Central memory CD8-positive, alpha-beta T cell (primary cell): ENCODE measurements at regions not wholly inside any gene's neighbourhood (a gene's known extent, or its start where the extent isn't known, plus 50 kb on each side); places are given as distances from the start of the nearest gene placed in this dataset.

Experiments
- ATAC-seq: fragments of 150-1000 bp; cut with Tn5 transposase; replicated peaks from 2 replicates; pipeline ENCODE4 v1.10.0; 2022; ENCODE audit warnings: mild to moderate bottlenecking, moderate FRiP score, moderate number of reproducible peaks; ENCODE audit not compliant: poor library complexity, severe bottlenecking; ENCODE audit errors: extremely low read depth
- DNase-seq, 2 donors: peaks; one replicate each; pipeline ENCODE4 v3.0.0; 2021; ENCODE audit warnings: low spot score in 2 of 2
- H3K27ac Mint-ChIP-seq: one replicate; pipeline ENCODE4 v1.8.0; 2022; ENCODE audit warnings: low read depth, mild to moderate bottlenecking, moderate library complexity, mixed read lengths
- H3K27me3 Mint-ChIP-seq: one replicate; pipeline ENCODE4 v1.8.0; 2022; ENCODE audit warnings: mixed read lengths
- H3K36me3 Mint-ChIP-seq: one replicate; pipeline ENCODE4 v1.8.0; 2022; ENCODE audit warnings: mild to moderate bottlenecking, moderate library complexity, mixed read lengths; ENCODE audit not compliant: insufficient read depth
- H3K4me1 Mint-ChIP-seq: one replicate; pipeline ENCODE4 v1.8.0; 2022; ENCODE audit warnings: mixed read lengths
- H3K4me3 Mint-ChIP-seq: one replicate; pipeline ENCODE4 v1.8.0; 2022; ENCODE audit warnings: mild to moderate bottlenecking, moderate library complexity, mixed read lengths
- H3K9me3 Mint-ChIP-seq: one replicate; pipeline ENCODE4 v1.8.0; 2022; ENCODE audit warnings: mixed read lengths

- ATAC-seq: no peak
- peaks cover 8% of the 10 kb centered on the region for H3K9me3 Mint-ChIP-seq
- H3K4me3 Mint-ChIP-seq: no peak overlapping the region
- no peaks in the 10 kb centered on the region for H3K27me3 Mint-ChIP-seq
- no peak for DNase-seq
- H3K36me3 Mint-ChIP-seq: no peaks in the 10 kb centered on the region
- no peak overlapping the region for H3K27ac Mint-ChIP-seq
- no peaks in the 10 kb centered on the region for H3K4me1 Mint-ChIP-seq
Measured at GRCh38 chr12:87082756-87083155, 826.6 kb upstream of the MGAT4C start.

GRCh38 chr12:87074781-87075180 lies 818.6 kb upstream of the MGAT4C start:
- peaks cover 5% of the 10 kb centered on the region for H3K9me3 Mint-ChIP-seq
- no peak for DNase-seq
- H3K36me3 Mint-ChIP-seq: no peaks in the 10 kb centered on the region
- no peaks in the 10 kb centered on the region for H3K27me3 Mint-ChIP-seq
- H3K4me3 Mint-ChIP-seq: no peak overlapping the region
- ATAC-seq: no peak
- H3K4me1 Mint-ChIP-seq: no peaks in the 10 kb centered on the region
- no peak overlapping the region for H3K27ac Mint-ChIP-seq

GRCh38 chr12:87066326-87066725 lies 810.1 kb upstream of the MGAT4C start:
- Mint-ChIP-seq H3K4me3 (no peak overlapping the region), H3K36me3 (no peaks in the 10 kb centered on the region), H3K4me1 (no peaks in the 10 kb centered on the region), H3K9me3 (peaks cover 11% of the 10 kb centered on the region), H3K27me3 (no peaks in the 10 kb centered on the region), H3K27ac (no peak overlapping the region)
- DNase-seq: no peak
- no peak for ATAC-seq

GRCh38 chr12:87059231-87059630 lies 803.0 kb upstream of the MGAT4C start:
- no peaks in the 10 kb centered on the region for H3K4me1 Mint-ChIP-seq
- DNase-seq (no peak), ATAC-seq (no peak)
- H3K27me3 Mint-ChIP-seq: no peaks in the 10 kb centered on the region
- no peaks in the 10 kb centered on the region for H3K36me3 Mint-ChIP-seq
- H3K9me3 Mint-ChIP-seq: peaks cover 5% of the 10 kb centered on the region
- no peak overlapping the region for H3K27ac Mint-ChIP-seq
- no peak overlapping the region for H3K4me3 Mint-ChIP-seq

GRCh38 chr12:87054226-87054625 lies 798.0 kb upstream of the MGAT4C start:
- H3K4me3 Mint-ChIP-seq: no peak overlapping the region
- peaks cover 11% of the 10 kb centered on the region for H3K9me3 Mint-ChIP-seq
- DNase-seq: no peak
- no peak overlapping the region for H3K27ac Mint-ChIP-seq
- no peaks in the 10 kb centered on the region for H3K4me1 Mint-ChIP-seq
- ATAC-seq: no peak
- no peaks in the 10 kb centered on the region for H3K27me3 Mint-ChIP-seq
- no peaks in the 10 kb centered on the region for H3K36me3 Mint-ChIP-seq

GRCh38 chr12:87051621-87052020 lies 795.4 kb upstream of the MGAT4C start:
- H3K9me3 Mint-ChIP-seq: peaks cover 11% of the 10 kb centered on the region
- ATAC-seq (no peak), DNase-seq (no peak)
- no peaks in the 10 kb centered on the region for H3K36me3 Mint-ChIP-seq
- no peak overlapping the region for H3K4me3 Mint-ChIP-seq
- H3K27ac Mint-ChIP-seq: no peak overlapping the region
- no peaks in the 10 kb centered on the region for H3K4me1 Mint-ChIP-seq
- H3K27me3 Mint-ChIP-seq: no peaks in the 10 kb centered on the region

- ATAC-seq: no peak
- Mint-ChIP-seq H3K27ac (no peak overlapping the region), H3K4me3 (no peak overlapping the region), H3K4me1 (no peaks in the 10 kb centered on the region), H3K27me3 (no peaks in the 10 kb centered on the region), H3K36me3 (no peaks in the 10 kb centered on the region), H3K9me3 (peaks cover 7% of the 10 kb centered on the region)
- DNase-seq: no peak
Measured at GRCh38 chr12:87047691-87048090, 791.5 kb upstream of the MGAT4C start.

GRCh38 chr12:87039536-87039935 lies 783.3 kb upstream of the MGAT4C start:
- H3K27ac Mint-ChIP-seq: no peak overlapping the region
- no peaks in the 10 kb centered on the region for H3K36me3 Mint-ChIP-seq
- no peak overlapping the region for H3K4me3 Mint-ChIP-seq
- DNase-seq (no peak), ATAC-seq (no peak)
- H3K9me3 Mint-ChIP-seq: peaks cover 4% of the 10 kb centered on the region
- H3K4me1 Mint-ChIP-seq: no peaks in the 10 kb centered on the region
- no peaks in the 10 kb centered on the region for H3K27me3 Mint-ChIP-seq

GRCh38 chr12:87038098-87038497 lies 781.9 kb upstream of the MGAT4C start:
- Mint-ChIP-seq H3K4me3 (no peak overlapping the region), H3K27me3 (no peaks in the 10 kb centered on the region), H3K27ac (no peak overlapping the region), H3K36me3 (no peaks in the 10 kb centered on the region), H3K4me1 (no peaks in the 10 kb centered on the region), H3K9me3 (peaks cover 5% of the 10 kb centered on the region)
- DNase-seq (no peak), ATAC-seq (no peak)

GRCh38 chr12:87025976-87026375 lies 769.8 kb upstream of the MGAT4C start:
- Mint-ChIP-seq H3K27ac (no peak overlapping the region), H3K27me3 (no peaks in the 10 kb centered on the region), H3K4me3 (no peak overlapping the region), H3K4me1 (no peaks in the 10 kb centered on the region), H3K36me3 (no peaks in the 10 kb centered on the region), H3K9me3 (peaks cover 19% of the 10 kb centered on the region)
- DNase-seq: no peak
- no peak for ATAC-seq

GRCh38 chr12:87021400-87021799 lies 765.2 kb upstream of the MGAT4C start:
- Mint-ChIP-seq H3K9me3 (peaks cover 16% of the 10 kb centered on the region), H3K27ac (no peak overlapping the region), H3K36me3 (no peaks in the 10 kb centered on the region), H3K4me1 (no peaks in the 10 kb centered on the region), H3K27me3 (no peaks in the 10 kb centered on the region), H3K4me3 (no peak overlapping the region)
- DNase-seq (no peak), ATAC-seq (no peak)

GRCh38 chr12:87020071-87020470 lies 763.9 kb upstream of the MGAT4C start:
- Mint-ChIP-seq H3K27ac (no peak overlapping the region), H3K36me3 (no peaks in the 10 kb centered on the region), H3K4me1 (no peaks in the 10 kb centered on the region), H3K27me3 (no peaks in the 10 kb centered on the region), H3K9me3 (peaks cover 15% of the 10 kb centered on the region), H3K4me3 (no peak overlapping the region)
- no peak for ATAC-seq
- DNase-seq: no peak

GRCh38 chr12:87015352-87015751 lies 759.2 kb upstream of the MGAT4C start:
- Mint-ChIP-seq H3K27ac (no peak overlapping the region), H3K27me3 (no peaks in the 10 kb centered on the region), H3K4me3 (no peak overlapping the region), H3K9me3 (peaks cover 10% of the 10 kb centered on the region), H3K36me3 (no peaks in the 10 kb centered on the region), H3K4me1 (no peaks in the 10 kb centered on the region)
- DNase-seq (no peak), ATAC-seq (no peak)

- H3K4me1 Mint-ChIP-seq: no peaks in the 10 kb centered on the region
- H3K27me3 Mint-ChIP-seq: no peaks in the 10 kb centered on the region
- H3K27ac Mint-ChIP-seq: no peak overlapping the region
- peaks cover 18% of the 10 kb centered on the region for H3K9me3 Mint-ChIP-seq
- no peak overlapping the region for H3K4me3 Mint-ChIP-seq
- ATAC-seq (no peak), DNase-seq (no peak)
- no peaks in the 10 kb centered on the region for H3K36me3 Mint-ChIP-seq
Measured at GRCh38 chr12:87008785-87009384, 752.7 kb upstream of the MGAT4C start.
